HG02798 (cell line): ENCODE measurements at regions not wholly inside any gene's neighbourhood (a gene's known extent, or its start where the extent isn't known, plus 50 kb on each side); places are given as distances from the start of the nearest gene placed in this dataset.
"Not testable (repeated sequence)": the region's sequence is repeated elsewhere in the genome, so short reads cannot be mapped to it uniquely, and the experiment has no call there.

Experiments used
- ATAC-seq: cut with Tn5 transposase; IDR thresholded peaks from one replicate; pipeline ENCODE4 v1.9.1; 2021; ENCODE audit warnings: mild to moderate bottlenecking; ENCODE audit not compliant: unreplicated experiment, poor library complexity

GRCh38 chr5:110865400-110866094 is 126.7 kb downstream of the SLC25A46 start:
- ATAC-seq, result peak; percentile 68

DNA sequence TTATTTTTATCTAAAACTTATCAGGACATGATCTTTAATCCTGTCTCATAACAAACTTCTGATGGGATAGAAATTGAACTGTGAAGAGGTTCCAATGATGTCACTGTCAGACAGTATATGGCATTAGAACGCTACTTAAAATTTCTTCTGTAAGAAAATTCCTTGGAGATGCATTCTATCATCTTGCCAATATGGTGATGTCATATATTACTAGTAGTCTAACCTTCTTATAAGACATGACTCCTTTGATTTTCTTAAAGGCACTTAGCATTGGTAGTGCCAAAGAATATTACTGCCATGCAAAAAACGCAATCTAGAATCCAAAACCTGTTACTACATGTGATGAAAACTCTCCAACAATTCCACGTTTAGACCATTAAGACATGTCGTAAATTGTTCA is 131.1 kb downstream of the SLC25A46 start:
- no peak for ATAC-seq

DNA sequence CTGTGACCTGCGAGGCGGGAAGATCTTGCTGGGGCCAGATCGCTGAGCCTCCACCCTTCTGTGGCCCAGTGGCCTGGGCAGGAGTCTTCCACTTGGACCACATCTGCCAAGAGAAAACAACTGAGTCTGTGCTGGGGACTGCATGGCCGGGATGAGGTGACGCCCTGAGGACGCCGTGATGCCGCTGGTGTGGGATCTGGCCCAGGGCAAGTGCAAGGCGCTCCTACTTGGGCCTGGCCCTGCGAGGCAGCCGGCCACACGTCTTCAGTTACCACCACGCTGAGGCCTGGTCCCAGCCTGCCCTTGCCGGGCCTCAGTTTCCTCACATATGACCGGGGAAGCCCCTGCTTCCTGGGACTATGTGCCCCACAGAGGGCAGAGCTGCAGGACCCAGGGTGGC is 133.4 kb downstream of the SLC25A46 start:
- ATAC-seq, result no peak

DNA sequence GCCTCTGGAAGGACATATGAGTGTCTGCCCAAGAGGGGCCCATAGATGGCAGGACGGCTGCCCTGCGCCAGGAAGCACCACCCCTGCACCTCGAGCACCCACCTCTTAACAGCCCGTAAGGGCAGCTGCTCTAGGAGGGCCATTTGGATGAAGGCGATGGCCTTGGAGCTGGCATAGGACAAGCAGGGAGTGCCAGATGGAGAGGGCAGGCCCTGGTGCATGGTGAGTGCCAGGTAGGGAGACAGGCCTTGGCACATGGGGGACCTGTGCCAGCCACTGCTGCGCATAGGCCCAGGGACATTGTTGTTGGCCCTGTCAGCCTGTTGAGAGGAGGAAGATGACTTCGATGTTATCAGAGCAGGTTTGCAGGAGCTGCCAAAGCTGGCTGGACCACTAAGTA is 134.2 kb downstream of the SLC25A46 start:
- no peak for ATAC-seq

- no peak for ATAC-seq
Measured at GRCh38 chr5:110873773-110874437, 135.1 kb downstream of the SLC25A46 start.

- ATAC-seq, result not testable (repeated sequence)
Measured at GRCh38 chr5:110875115-110875514, 136.3 kb downstream of the SLC25A46 start.

GRCh38 chr5:110878115-110878514 is 139.3 kb downstream of the SLC25A46 start:
- ATAC-seq, result no peak

DNA sequence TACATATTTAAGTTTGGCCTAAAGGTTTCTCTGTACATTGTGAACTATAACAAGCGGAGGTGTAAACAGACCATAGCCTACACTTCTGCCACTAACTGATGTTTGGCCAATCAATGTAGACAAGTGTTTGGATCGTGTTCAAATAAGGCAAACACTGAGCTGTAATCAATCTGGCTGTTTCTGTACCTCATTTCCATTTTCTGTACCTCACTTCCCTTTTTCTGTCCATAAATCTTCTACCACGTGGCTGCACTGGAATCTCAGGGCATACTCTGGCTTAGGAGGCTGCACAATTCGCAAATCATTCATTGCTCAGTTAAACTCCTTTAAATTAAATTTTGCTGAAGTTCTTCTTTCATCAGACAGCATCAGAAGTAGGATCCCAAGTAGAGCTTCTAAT is 140.9 kb downstream of the SLC25A46 start:
- no peak for ATAC-seq

DNA sequence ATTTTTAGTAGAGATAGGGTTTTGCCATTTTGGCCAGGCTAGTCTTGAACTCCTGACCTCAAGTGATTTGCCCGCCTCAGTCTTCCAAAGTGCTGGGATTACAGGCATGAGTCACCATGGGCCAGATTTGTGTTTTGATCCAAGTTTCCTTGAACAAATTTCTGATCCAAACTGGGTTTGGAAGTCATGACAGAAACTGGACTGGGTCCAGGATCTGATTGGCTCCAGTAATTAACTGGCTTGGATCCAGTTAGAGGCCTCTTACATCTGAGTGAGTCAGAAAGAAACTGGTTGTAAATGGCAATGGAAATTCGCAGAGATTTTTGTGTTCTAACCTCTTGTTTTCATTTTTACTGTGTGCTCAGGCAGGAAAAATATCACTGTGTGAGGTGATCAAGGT is 141.6 kb downstream of the SLC25A46 start:
- no peak for ATAC-seq

DNA sequence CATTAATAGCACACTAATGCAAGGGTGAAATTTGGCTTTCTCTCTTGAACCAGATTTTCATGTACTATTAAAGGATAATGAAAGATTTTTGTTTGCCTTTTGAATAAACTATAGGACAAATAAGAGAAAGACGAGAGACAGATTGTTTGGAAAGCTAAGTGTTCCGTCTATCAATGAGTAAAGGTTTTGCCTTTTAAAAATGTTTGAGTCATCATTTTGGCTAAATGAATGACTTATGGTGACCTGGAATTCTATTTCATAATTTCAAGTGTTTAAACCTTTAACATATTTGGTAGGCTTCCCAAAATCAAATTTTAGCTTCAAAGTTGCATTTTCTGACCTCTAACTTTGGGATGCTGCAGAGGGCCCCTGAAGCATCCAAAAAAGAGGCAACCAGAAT is 145.2 kb downstream of the SLC25A46 start:
- no peak for ATAC-seq

- not testable (repeated sequence) for ATAC-seq
Measured at GRCh38 chr5:110887170-110887569, 148.4 kb downstream of the SLC25A46 start.

DNA sequence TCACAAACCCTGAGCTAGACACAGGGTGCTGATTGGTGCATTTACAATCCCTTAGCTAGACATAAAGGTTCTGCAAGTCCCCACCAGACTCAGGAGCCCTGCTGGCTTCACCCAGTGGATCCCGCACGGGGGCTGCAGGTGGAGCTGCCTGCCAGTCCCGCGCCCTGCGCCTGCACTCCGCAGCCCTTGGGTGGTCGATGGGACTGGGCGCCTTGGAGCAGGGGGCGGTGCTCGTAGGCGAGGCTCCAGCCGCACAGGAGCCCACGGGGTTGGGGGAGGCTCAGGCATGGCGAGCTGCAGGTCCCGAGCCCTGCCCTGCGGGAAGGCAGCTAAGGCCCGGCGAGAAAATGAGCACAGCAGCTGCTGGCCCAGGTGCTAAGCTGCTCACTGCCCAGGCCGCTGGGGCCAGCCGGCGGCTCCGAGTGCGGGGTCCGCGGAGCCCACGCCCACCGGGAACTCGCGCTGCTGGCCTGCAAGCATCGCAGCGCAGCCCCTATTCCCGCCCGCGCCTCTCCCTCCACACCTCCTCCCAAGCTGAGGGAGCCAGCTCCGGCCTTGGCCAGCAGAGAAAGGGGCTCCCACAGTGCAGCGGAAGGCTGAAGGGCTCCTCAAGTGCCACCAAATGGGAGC is 155.2 kb downstream of the SLC25A46 start:
- not testable (repeated sequence) for ATAC-seq

- ATAC-seq, result no peak
Measured at GRCh38 chr5:110894805-110895204, 156.0 kb downstream of the SLC25A46 start.

- ATAC-seq, result no peak
Measured at GRCh38 chr5:110896901-110897300, 158.1 kb downstream of the SLC25A46 start.

DNA sequence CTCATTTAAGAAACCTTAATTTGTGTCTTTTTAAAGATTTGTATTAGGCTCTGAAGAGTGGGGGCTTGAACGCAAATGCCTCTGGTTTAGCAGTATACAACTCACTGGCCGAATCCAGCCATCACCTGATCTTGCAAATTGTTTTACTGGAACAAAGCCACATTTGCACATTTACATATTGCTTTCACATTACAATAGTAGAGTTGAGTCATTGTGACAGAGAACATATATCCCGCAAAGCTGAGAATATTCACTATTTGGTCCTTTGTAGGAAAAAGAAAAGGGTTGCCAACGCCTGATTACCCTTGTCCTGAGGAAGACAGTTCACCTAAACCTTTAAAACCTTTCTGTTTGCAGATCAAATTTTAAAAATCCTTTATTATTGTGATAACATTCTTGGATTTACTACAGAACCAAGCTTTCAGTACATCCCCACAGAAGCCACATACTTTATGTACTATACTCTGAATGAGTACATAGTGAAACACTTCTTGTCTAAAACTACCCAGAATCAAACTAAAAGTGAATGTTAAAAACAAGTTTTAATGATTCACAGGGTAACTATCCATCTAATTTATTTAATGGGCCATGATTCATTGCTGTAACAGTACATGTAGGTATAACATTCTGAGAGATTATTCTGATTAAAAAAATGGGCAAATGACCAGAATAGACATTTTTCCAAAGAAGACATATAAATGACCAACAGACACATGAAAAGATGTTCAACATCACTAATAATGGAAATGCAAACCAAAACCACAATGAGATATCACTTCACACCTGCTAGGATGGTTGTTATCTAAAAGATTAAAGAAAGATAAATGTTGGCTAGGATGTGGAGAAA is 161.0 kb downstream of the SLC25A46 start:
- ATAC-seq, result peak; percentile 90

DNA sequence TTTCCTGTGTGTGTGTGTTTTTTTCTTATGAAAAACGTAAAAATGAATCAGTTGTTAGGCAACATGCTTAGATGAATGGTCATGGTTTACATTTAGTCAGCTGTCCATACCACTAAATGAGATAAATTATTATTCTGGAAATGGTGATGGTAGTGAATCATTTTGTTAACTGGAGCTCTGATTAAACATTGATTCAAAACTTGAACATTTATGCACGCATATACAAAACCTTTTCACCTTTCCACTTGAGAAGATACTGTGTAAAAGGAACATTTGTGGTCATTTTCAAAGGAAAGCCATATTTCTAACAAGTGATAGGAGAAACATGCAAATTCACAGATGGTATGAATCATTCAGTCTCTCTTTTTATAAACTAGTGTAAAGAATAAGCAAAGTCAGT is 162.0 kb downstream of the SLC25A46 start:
- peak; percentile 29 for ATAC-seq

GRCh38 chr5:110903966-110904365 is 165.2 kb downstream of the SLC25A46 start:
- ATAC-seq, result no peak

- no peak for ATAC-seq
Measured at GRCh38 chr5:110908848-110909247, 162.7 kb upstream of the TSLP start.

- ATAC-seq, result peak; percentile 62
Measured at GRCh38 chr5:110909415-110909814, 162.1 kb upstream of the TSLP start.

DNA sequence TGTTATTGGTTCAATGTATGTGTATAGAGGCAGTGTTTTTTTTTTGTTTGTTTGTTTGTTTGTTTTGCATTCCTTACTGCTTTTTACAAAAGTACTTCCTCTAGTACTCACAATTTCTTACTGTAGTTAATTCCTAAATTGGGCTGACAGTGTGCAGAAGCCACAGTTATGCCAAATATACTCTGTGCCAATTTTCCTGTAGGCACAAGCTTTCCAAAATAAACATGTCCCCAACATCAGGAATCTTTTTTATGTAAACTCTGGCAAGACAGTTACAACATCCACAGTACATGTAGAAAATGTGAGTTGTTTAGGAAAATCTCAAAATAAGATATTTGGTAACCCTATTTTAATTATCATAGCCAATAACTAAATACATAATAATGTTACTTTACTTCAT is 161.6 kb upstream of the TSLP start:
- ATAC-seq, result no peak

DNA sequence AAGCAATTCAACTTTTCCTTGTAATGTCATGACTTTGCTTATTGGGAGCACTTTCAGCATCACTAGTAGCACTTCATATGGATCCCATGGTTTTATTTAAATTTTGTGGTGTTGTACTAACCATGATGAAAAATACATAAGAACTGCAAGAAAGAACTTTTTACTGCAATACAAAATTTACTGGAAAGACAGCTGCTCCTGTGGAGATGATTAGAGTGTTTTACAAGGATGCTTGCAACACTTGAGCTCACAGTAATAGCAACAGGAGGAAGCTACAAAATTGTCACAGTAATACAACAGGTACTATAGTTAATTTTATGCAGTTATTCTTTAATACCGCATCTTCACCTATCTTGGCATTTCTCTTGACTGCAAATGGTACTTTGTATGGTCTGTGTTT is 158.3 kb upstream of the TSLP start:
- ATAC-seq, result no peak
